ENCODE measurements at regions not wholly inside any gene's neighbourhood (a gene's known extent, or its start where the extent isn't known, plus 50 kb on each side); places are given as distances from the start of the nearest gene placed in this dataset.

DNA sequence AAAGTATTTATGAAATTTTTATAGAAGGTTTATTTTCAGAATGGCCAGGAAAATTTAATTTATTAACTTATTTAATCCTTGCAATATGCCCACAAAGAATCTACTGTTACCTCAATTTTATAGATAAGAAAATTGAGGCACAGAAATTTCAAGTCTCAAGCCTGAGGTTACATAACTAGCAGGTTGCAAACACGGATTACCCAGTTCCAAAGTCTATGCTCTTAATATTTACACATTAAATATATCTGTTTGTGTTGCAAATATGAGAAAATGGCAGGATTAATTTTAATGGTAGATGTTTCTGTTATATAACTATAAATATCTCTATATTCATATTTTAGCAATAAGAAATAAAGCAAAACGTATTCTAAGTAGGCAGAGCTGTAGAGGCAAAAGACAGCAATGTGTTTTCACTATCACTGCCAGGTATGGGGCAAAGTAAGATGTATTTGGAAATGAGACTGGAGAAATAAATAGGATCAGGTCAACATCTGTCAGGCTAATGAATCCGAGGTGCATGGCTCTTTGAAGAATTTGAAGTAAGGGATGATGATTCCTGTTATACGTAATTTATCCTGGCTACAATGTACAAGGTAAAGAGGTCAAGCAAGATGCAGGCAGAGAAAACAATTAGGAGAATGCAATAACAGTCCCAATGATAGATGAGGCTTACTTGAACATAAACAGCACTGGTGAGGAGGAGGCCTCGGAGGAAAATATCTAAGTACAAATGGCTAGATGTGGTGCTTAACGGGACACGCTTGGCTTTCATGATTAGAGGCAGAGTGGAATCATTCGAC, 354.1 kb upstream of the VSTM2A start:
- H3F3A ChIP-seq (ENCODE audit: insufficient read depth) = no peaks in the 10 kb centered on the region
- no peaks in the 10 kb centered on the region for H3K79me2 ChIP-seq (ENCODE audit: insufficient read depth)
- 10 to 13% methylated on average over 8 of the region's 8 CpGs for WGBS, 2 experiments (ENCODE audit: low coverage in 1 of 2, low lambda C conversion rate in 2 of 2, missing lambda C conversion rate in 2 of 2)
- H3K9me3 ChIP-seq (ENCODE audit: low read depth) = no peaks in the 10 kb centered on the region
- DNase-seq = no peak
- no peaks in the 10 kb centered on the region for H3K36me3 ChIP-seq (ENCODE audit: low read depth)
- no peak overlapping the region for H3K9ac ChIP-seq
- no peaks in the 10 kb centered on the region for H3K9me2 ChIP-seq (ENCODE audit: insufficient read depth)
- H3K4me2 ChIP-seq (ENCODE audit: unreplicated experiment) = no peak overlapping the region
- no peak overlapping the region for H2AFZ ChIP-seq
- no peak overlapping the region for H3K4me3 ChIP-seq
- in situ Hi-C loops (cut with MboI) = no loop called here
- no peaks in the 10 kb centered on the region for H3K4me1 ChIP-seq (ENCODE audit: insufficient read depth)
- no peaks in the 10 kb centered on the region for H4K20me1 ChIP-seq (ENCODE audit: insufficient read depth)
- H3K27ac ChIP-seq = no peak overlapping the region
- no peaks in the 10 kb centered on the region for H3K27me3 ChIP-seq (replicated peaks; ENCODE audit: insufficient read depth)
- no peak for TF ChIP-seq EZH2phosphoT487 (IDR thresholded peaks at IDR 0.05; ENCODE audit: insufficient read depth, low read depth)
- TF ChIP-seq EZH2 (IDR thresholded peaks at IDR 0.05; ENCODE audit: insufficient read depth, poor library complexity, severe bottlenecking) = no peak

DNA sequence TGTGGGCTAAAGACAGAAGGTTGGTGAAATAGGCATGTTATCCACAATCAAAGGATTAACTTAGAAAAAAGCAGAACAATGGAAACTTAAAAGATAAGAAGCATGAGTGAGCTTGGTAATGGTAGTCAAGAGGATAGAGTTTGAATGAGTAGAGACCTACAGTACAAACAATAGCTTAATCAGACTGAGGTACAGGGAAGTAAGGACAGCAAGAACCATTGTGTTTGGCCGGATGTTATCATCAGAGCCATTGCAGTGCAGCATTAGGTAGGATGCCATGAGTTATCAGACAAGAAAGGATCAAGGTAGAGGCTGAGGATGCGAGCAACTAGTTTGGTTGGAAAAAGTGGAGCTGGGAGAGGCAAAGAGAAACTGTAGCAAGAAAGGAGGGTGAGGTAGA, 353.3 kb upstream of the VSTM2A start:
- DNase-seq = no peak
- H3K27ac ChIP-seq = no peak overlapping the region
- no peaks in the 10 kb centered on the region for H3K79me2 ChIP-seq (ENCODE audit: insufficient read depth)
- no peak overlapping the region for H2AFZ ChIP-seq
- in situ Hi-C loops (cut with MboI) = no loop called here
- no peak overlapping the region for H3K4me2 ChIP-seq (ENCODE audit: unreplicated experiment)
- TF ChIP-seq EZH2 (IDR thresholded peaks at IDR 0.05; ENCODE audit: insufficient read depth, poor library complexity, severe bottlenecking) (no peak), EZH2phosphoT487 (IDR thresholded peaks at IDR 0.05; ENCODE audit: insufficient read depth, low read depth) (no peak)
- 7 to 21% methylated on average over 2 of the region's 2 CpGs for WGBS, 2 experiments (ENCODE audit: low coverage in 1 of 2, low lambda C conversion rate in 2 of 2, missing lambda C conversion rate in 2 of 2)
- no peak overlapping the region for H3K9ac ChIP-seq
- H3F3A ChIP-seq (ENCODE audit: insufficient read depth) = no peaks in the 10 kb centered on the region
- H4K20me1 ChIP-seq (ENCODE audit: insufficient read depth) = no peaks in the 10 kb centered on the region
- H3K27me3 ChIP-seq (replicated peaks; ENCODE audit: insufficient read depth) = no peaks in the 10 kb centered on the region
- H3K4me3 ChIP-seq = no peak overlapping the region
- H3K4me1 ChIP-seq (ENCODE audit: insufficient read depth) = no peaks in the 10 kb centered on the region
- no peaks in the 10 kb centered on the region for H3K9me3 ChIP-seq (ENCODE audit: low read depth)
- no peaks in the 10 kb centered on the region for H3K36me3 ChIP-seq (ENCODE audit: low read depth)
- no peaks in the 10 kb centered on the region for H3K9me2 ChIP-seq (ENCODE audit: insufficient read depth)

DNA sequence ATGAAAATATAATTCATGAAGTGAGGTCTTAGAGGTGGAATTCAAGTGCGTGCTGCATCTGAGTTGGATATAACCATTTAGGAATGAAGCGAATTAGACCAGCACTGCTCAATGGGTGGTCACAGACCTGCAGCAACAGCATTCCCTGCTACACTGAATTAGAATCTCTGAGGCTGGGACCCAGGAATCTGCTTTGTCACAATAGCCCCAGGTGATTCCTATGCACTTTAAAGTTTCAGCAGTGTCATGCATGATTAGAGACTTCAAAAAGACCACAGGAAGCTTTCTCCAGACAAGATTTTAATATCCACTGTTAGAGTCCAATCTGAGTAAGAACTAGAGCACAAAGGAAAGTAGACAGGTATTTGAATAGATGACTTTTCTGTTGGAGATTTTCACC, 352.8 kb upstream of the VSTM2A start:
- no peak for DNase-seq
- 18 to 20% methylated on average over 2 of the region's 2 CpGs for WGBS, 2 experiments (ENCODE audit: low coverage in 1 of 2, low lambda C conversion rate in 2 of 2, missing lambda C conversion rate in 2 of 2)
- Histone ChIP-seq H4K20me1 (ENCODE audit: insufficient read depth) (no peaks in the 10 kb centered on the region), H3K9me2 (ENCODE audit: insufficient read depth) (no peaks in the 10 kb centered on the region), H3K9ac (no peak overlapping the region), H3F3A (ENCODE audit: insufficient read depth) (no peaks in the 10 kb centered on the region), H3K27me3 (replicated peaks; ENCODE audit: insufficient read depth) (no peaks in the 10 kb centered on the region), H3K4me3 (no peak overlapping the region), H3K27ac (no peak overlapping the region), H3K9me3 (ENCODE audit: low read depth) (no peaks in the 10 kb centered on the region), H3K79me2 (ENCODE audit: insufficient read depth) (no peaks in the 10 kb centered on the region), H2AFZ (no peak overlapping the region), H3K4me1 (ENCODE audit: insufficient read depth) (no peaks in the 10 kb centered on the region), H3K36me3 (ENCODE audit: low read depth) (no peaks in the 10 kb centered on the region), H3K4me2 (ENCODE audit: unreplicated experiment) (no peak overlapping the region)
- no peak for TF ChIP-seq EZH2phosphoT487 (IDR thresholded peaks at IDR 0.05; ENCODE audit: insufficient read depth, low read depth)
- no peak for TF ChIP-seq EZH2 (IDR thresholded peaks at IDR 0.05; ENCODE audit: insufficient read depth, poor library complexity, severe bottlenecking)
- in situ Hi-C loops (cut with MboI) = no loop called here

DNA sequence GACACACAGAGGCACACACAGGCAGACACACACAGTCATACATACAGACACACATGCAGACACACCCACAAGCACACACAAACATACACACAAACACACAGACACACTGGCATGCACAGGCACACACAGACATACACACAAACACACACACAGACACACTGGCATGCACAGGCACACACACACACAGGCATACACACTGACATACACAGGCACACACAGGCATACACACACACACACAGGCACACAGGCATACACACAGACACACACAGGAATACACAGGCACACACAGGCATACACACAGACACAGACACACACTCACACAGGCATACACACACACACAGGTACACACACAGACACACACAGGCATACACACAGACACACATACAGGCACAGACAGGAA, 340.7 kb upstream of the VSTM2A start:
- in situ Hi-C loops (cut with MboI) = no loop called here
- Histone ChIP-seq H2AFZ (no peak overlapping the region), H3K4me3 (no peak overlapping the region), H3K9me3 (ENCODE audit: low read depth) (peaks cover 3% of the 10 kb centered on the region), H3K9me2 (ENCODE audit: insufficient read depth) (no peaks in the 10 kb centered on the region), H3K36me3 (ENCODE audit: low read depth) (no peaks in the 10 kb centered on the region), H3K9ac (no peak overlapping the region), H3K27ac (no peak overlapping the region), H3F3A (ENCODE audit: insufficient read depth) (no peaks in the 10 kb centered on the region), H3K27me3 (replicated peaks; ENCODE audit: insufficient read depth) (no peaks in the 10 kb centered on the region), H4K20me1 (ENCODE audit: insufficient read depth) (no peaks in the 10 kb centered on the region), H3K4me1 (ENCODE audit: insufficient read depth) (no peaks in the 10 kb centered on the region), H3K79me2 (ENCODE audit: insufficient read depth) (no peaks in the 10 kb centered on the region), H3K4me2 (ENCODE audit: unreplicated experiment) (no peak overlapping the region)
- DNase-seq = no peak
- TF ChIP-seq EZH2 (IDR thresholded peaks at IDR 0.05; ENCODE audit: insufficient read depth, poor library complexity, severe bottlenecking) (no peak), EZH2phosphoT487 (IDR thresholded peaks at IDR 0.05; ENCODE audit: insufficient read depth, low read depth) (no peak)
